ENCODE measurements at regions not wholly inside any gene's neighbourhood (a gene's known extent, or its start where the extent isn't known, plus 50 kb on each side); places are given as distances from the start of the nearest gene placed in this dataset.

DNA sequence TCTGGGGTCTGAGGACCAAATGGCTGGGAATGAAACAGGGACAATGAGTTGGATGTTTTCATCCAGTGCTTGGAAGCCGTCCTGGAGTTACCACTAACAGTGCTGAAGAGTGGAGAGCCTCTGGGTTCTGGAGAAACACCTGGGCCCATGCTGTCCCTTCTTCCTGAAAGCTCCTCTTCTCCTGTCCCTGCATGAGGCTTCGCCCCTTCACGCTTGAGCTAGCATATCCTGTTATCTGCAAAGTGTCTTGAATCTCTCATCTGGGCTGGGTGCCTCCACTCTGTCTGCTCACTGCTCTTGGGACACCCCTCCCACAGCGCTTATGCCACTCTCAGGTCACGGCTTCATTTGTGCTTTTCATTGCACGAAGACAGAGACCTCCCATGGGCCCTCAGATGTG lies 154.5 kb downstream of the MYCN start:
- Histone ChIP-seq H3K9me3 (ENCODE audit: insufficient read depth in 2 of 2, low read depth in 1 of 2, low read length in 1 of 2) (no peaks in the 10 kb centered on the region), H3K56ac (replicated peaks; ENCODE audit: insufficient read length, low read depth, low read length) (no peak overlapping the region), H3K14ac (ENCODE audit: insufficient read length) (no peak overlapping the region), H3K23ac (ENCODE audit: insufficient read length) (no peak overlapping the region), H2AK5ac (ENCODE audit: low read depth, low read length) (no peak overlapping the region), H3K79me2 (ENCODE audit: control insufficient read depth in 1 of 2, insufficient read depth in 2 of 2, low read length in 2 of 2) (no peaks in the 10 kb centered on the region), H3K79me1 (ENCODE audit: low read depth, low read length) (no peaks in the 10 kb centered on the region), H3K36me3 (ENCODE audit: control insufficient read depth in 2 of 4, insufficient read depth in 4 of 4, low read length in 3 of 4) (no peaks in the 10 kb centered on the region), H3K4ac (replicated peaks; ENCODE audit: insufficient read length, low read depth, low read length) (no peak overlapping the region), H2BK15ac (ENCODE audit: low read length) (peak overlapping the region; percentile 1; the same call in 1 of the 2 replicates), H2BK12ac (ENCODE audit: low read depth, low read length) (peak overlapping the region; percentile 29; the same call in 1 of the 2 replicates), H3K18ac (ENCODE audit: extremely low read depth, low read length) (no peak overlapping the region), H3K4me1 (replicated peaks in 1 of 4; ENCODE audit: control insufficient read depth in 3 of 4, insufficient read depth in 4 of 4, low read length in 3 of 4) (no peaks in the 10 kb centered on the region; a peak in 1 of 7 replicates), H3K27me3 (replicated peaks in 1 of 4; ENCODE audit: control insufficient read depth in 3 of 4, extremely low read depth in 1 of 4, insufficient read depth in 3 of 4, low read length in 3 of 4) (no peaks in the 10 kb centered on the region), H3K23me2 (ENCODE audit: low read depth, low read length) (no peaks in the 10 kb centered on the region), H3K9ac (replicated peaks in 1 of 4; ENCODE audit: extremely low read depth in 1 of 4, low read depth in 3 of 4, low read length in 3 of 4) (no peak overlapping the region), H4K8ac (ENCODE audit: extremely low read depth, insufficient read depth, low read length) (no peak overlapping the region), H2AFZ (ENCODE audit: low read length) (no peak overlapping the region), H4K91ac (replicated peaks; ENCODE audit: insufficient read length, low read length) (no peak overlapping the region), H3K27ac (ENCODE audit: low read depth, low read length) (no peak overlapping the region), H4K20me1 (replicated peaks in 1 of 2; ENCODE audit: control insufficient read depth in 1 of 2, insufficient read depth in 2 of 2, low read length in 2 of 2) (no peaks in the 10 kb centered on the region), H4K5ac (ENCODE audit: insufficient read length, low read depth, low read length) (no peak overlapping the region), H3K4me2 (ENCODE audit: insufficient read depth in 1 of 2, low read depth in 2 of 2, low read length in 2 of 2) (no peak overlapping the region), H2BK20ac (ENCODE audit: low read length) (0 out of 2 replicates have a peak overlapping the region, but pooled peaks have one; percentile 11), H3K4me3 (ENCODE audit: extremely low read depth in 1 of 4, insufficient read depth in 2 of 4, low read depth in 3 of 4, low read length in 4 of 4) (no peak overlapping the region), H2BK5ac (ENCODE audit: low read depth, low read length) (no peak overlapping the region), H2BK120ac (replicated peaks; ENCODE audit: low read depth, low read length) (no peak overlapping the region)
- FAIRE-seq (no peak), DNase-seq (ENCODE audit: low read depth in 1 of 2, low spot score in 2 of 2) (no peak)
- CTCF ChIA-PET (ENCODE audit: partially characterized antibody): interaction anchor here (1.0 to 2.1 kb wide), 5 partner anchors 11 to 224 kb away, joined by 3 to 6 read pairs (median 4); no protein-coding TSS in a partner anchor
- POLR2A ChIA-PET (ENCODE audit: partially characterized antibody): interaction anchor here (1.7 kb wide), 1 partner anchor 10 kb away, joined by 6 read pairs; no protein-coding TSS in a partner anchor
- 86% methylated on average over 6 of the region's 6 CpGs; no CpG with 5 or more reads in 1 of the 2 experiments for WGBS, 2 experiments (ENCODE audit: extremely low coverage in 1 of 2, insufficient coverage in 1 of 2, insufficient read length in 1 of 2, insufficient replicate concordance in 2 of 2, low coverage in 1 of 2, low lambda C conversion rate in 2 of 2, missing lambda C conversion rate in 1 of 2)
- TF ChIP-seq KDM1A (IDR thresholded peaks at IDR 0.05; ENCODE audit: borderline replicate concordance, low read length) (no peak), CHD2 (IDR thresholded peaks at IDR 0.05; ENCODE audit: low read length) (no peak), KDM4A (IDR thresholded peaks at IDR 0.05; ENCODE audit: low read depth, low read length, severe bottlenecking) (no peak), ASH2L (IDR thresholded peaks at IDR 0.05; ENCODE audit: low read length) (no peak), POLR2A (IDR thresholded peaks at IDR 0.05; ENCODE audit: control extremely low read depth in 1 of 2, low read depth in 2 of 2, low read length in 2 of 2) (no peak), HDAC6 (IDR thresholded peaks at IDR 0.05; ENCODE audit: low read depth, low read length) (no peak), FOSL1 (IDR thresholded peaks at IDR 0.05; ENCODE audit: insufficient read depth, low read depth, low read length) (no peak), ZNF274 (IDR thresholded peaks at IDR 0.05; ENCODE audit: borderline replicate concordance, extremely low read depth, low read length) (no peak), BACH1 (IDR thresholded peaks at IDR 0.05; ENCODE audit: low read length) (no peak), HDAC2 (IDR thresholded peaks at IDR 0.05; ENCODE audit: borderline replicate concordance in 1 of 2, low read depth in 2 of 2, low read length in 2 of 2) (no peak), POU5F1 (IDR thresholded peaks at IDR 0.05; ENCODE audit: low read depth, low read length) (no peak), TAF7 (optimal IDR thresholded peaks at IDR 0.05; ENCODE audit: borderline replicate concordance, low read depth, low read length) (no peak)
- TF ChIP-seq, protein P1, sequence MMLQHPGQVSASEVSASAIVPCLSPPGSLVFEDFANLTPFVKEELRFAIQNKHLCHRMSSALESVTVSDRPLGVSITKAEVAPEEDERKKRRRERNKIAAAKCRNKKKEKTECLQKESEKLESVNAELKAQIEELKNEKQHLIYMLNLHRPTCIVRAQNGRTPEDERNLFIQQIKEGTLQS (IDR thresholded peaks at IDR 0.05; ENCODE audit: insufficient read depth, low read depth, low read length): no peak

Data from H1 (cell line).